GM12892 (cell line): ENCODE measurements at regions not wholly inside any gene's neighbourhood (a gene's known extent, or its start where the extent isn't known, plus 50 kb on each side); places are given as distances from the start of the nearest gene placed in this dataset.

Experiments
- POLR2A ChIP-seq: IDR thresholded peaks from 2 replicates; pipeline ENCODE4 v1.6.1; 2011; ENCODE audit warnings: low read depth, low read length, control low read depth
- POLR2AphosphoS5 ChIP-seq: IDR thresholded peaks from 2 replicates; pipeline ENCODE4 v1.6.1; 2011; ENCODE audit warnings: low read depth, low read length, control low read depth
- TAF1 ChIP-seq: IDR thresholded peaks from 2 replicates; pipeline ENCODE4 v1.6.1; 2011; ENCODE audit warnings: low read depth, mild to moderate bottlenecking, control low read depth, low read length, borderline replicate concordance

DNA sequence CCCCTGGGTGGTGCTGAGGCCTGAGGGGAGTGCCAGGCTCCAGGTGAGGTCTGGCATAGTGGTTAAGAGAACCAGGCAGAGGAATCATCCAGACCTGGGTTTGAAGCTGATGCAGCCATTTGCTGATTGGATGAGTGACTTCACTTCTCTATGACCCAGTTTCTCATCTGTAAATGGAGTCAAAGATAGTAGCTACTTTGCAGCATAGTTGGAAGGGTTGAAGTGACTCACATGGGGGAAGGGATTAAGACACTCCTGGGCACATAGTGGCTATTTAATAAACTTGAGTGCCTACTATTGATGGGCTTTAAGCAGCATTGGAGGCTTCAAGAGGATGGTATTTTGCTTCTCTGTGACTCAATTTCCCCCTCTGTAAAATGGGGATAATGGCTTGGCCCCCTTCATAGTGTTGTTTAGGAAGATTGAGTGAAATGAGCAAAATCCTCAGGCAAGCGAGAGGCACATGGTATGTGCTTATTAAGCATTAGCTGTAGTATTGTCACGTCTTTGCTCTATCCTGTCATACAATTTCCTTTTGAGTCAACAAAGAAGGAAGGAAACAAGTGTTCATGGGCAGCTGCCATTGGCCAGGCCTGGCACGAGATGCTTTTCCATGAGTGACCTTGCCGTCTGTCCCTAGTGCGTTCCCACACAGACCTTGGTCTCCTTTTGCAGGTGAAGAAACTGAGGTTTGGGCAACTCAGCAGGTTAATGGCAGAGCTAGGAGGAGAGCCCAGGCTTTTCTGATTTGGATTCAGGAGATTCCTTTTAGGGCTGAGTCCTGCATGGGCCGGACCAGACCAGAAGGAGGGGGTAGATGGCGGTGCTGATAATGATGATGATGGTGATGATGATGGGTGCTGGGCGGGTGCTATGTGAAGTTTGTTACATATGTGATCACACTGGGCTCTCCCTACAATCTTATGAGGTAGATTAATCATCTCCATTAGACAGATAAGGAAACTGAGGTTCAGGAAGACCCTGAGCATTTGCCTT is 131.1 kb upstream of the WNT4 start:
- TF ChIP-seq POLR2A (no peak), TAF1 (no peak), POLR2AphosphoS5 (no peak)
